Hepatocyte (in vitro differentiated cells): ENCODE measurements at regions not wholly inside any gene's neighbourhood (a gene's known extent, or its start where the extent isn't known, plus 50 kb on each side); places are given as distances from the start of the nearest gene placed in this dataset.

Source experiments
- DNase-seq: peaks from one replicate; pipeline ENCODE4 v3.0.0-alpha.2; 2016; ENCODE audit warnings: low spot score
- H2AFZ ChIP-seq: fragments of 200-600 bp; sonication (generic); 2 replicates; pipeline ENCODE4 v1.6.0; 2016; ENCODE audit warnings: antibody characterized with exemption, mild to moderate bottlenecking
- H3K27ac ChIP-seq: fragments of 200-600 bp; sonication (generic); 2 replicates; pipeline ENCODE4 v1.5.1; 2016; ENCODE audit warnings: mild to moderate bottlenecking
- H3K27me3 ChIP-seq: fragments of 200-600 bp; sonication (generic); 2 replicates; pipeline ENCODE4 v1.6.1; 2016
- H3K36me3 ChIP-seq: fragments of 200-600 bp; sonication (generic); replicated peaks from 2 replicates; pipeline ENCODE4 v1.5.1; 2016; ENCODE audit warnings: low read depth; ENCODE audit not compliant: insufficient read depth
- H3K4me1 ChIP-seq: fragments of 200-600 bp; sonication (generic); 2 replicates; pipeline ENCODE4 v1.5.1; 2016; ENCODE audit warnings: mild to moderate bottlenecking, moderate library complexity; ENCODE audit not compliant: insufficient read depth
- H3K4me2 ChIP-seq: fragments of 200-600 bp; sonication (generic); 2 replicates; pipeline ENCODE4 v1.6.0; 2016
- H3K4me3 ChIP-seq: fragments of 200-600 bp; sonication (generic); 2 replicates; pipeline ENCODE4 v1.5.1; 2016; ENCODE audit warnings: mild to moderate bottlenecking
- H3K79me2 ChIP-seq: fragments of 200-600 bp; sonication (generic); 2 replicates; pipeline ENCODE4 v1.6.0; 2017; ENCODE audit warnings: mild to moderate bottlenecking
- H3K9me2 ChIP-seq: fragments of 200-600 bp; sonication (generic); replicated peaks from 2 replicates; pipeline ENCODE4 v1.6.0; 2017; ENCODE audit warnings: mild to moderate bottlenecking; ENCODE audit not compliant: insufficient read depth
- H3K9me3 ChIP-seq: fragments of 200-600 bp; sonication (generic); 2 replicates; pipeline ENCODE4 v1.5.1; 2016; ENCODE audit warnings: low read depth, mild to moderate bottlenecking
- H4K20me1 ChIP-seq: fragments of 200-600 bp; sonication (generic); 2 replicates; pipeline ENCODE4 v1.6.0; 2016; ENCODE audit warnings: mild to moderate bottlenecking; ENCODE audit not compliant: insufficient read depth, poor library complexity, severe bottlenecking
- CTCF ChIP-seq: fragments of 200-600 bp; sonication (generic); IDR thresholded peaks from 2 replicates; pipeline ENCODE4 v1.5.1; 2016; ENCODE audit warnings: antibody characterized with exemption, mild to moderate bottlenecking; ENCODE audit not compliant: poor library complexity
- EZH2 ChIP-seq: fragments of 200-600 bp; sonication (generic); IDR thresholded peaks from 2 replicates; pipeline ENCODE4 v1.6.1; 2016; ENCODE audit warnings: antibody characterized with exemption, mild to moderate bottlenecking, borderline replicate concordance
- EZH2phosphoT487 ChIP-seq: fragments of 200-600 bp; sonication (generic); IDR thresholded peaks from one replicate; pipeline ENCODE4 v1.6.1; 2018; ENCODE audit warnings: antibody characterized with exemption, mild to moderate bottlenecking, low read depth, moderate library complexity; ENCODE audit not compliant: unreplicated experiment, severe bottlenecking
- WGBS: methylation state at CpG from one replicate; pipeline ENCODE4 v1.1.6; 2016; ENCODE audit warnings: low lambda C conversion rate; ENCODE audit errors: missing lambda C conversion rate; 5-methylcytosine and 5-hydroxymethylcytosine counted together

GRCh38 chr7:85710960-85711359 lies 524.1 kb upstream of the SEMA3D start:
- no peak for DNase-seq
- H3K4me3 ChIP-seq = no peak overlapping the region
- no peaks in the 10 kb centered on the region for H3K4me1 ChIP-seq
- H3K9me3 ChIP-seq = no peaks in the 10 kb centered on the region
- TF ChIP-seq EZH2phosphoT487 (no peak), EZH2 (no peak), CTCF (no peak)
- H3K27ac ChIP-seq = no peak overlapping the region
- WGBS = 69% methylated on average over 2 of the region's 2 CpGs
- H3K79me2 ChIP-seq = no peaks in the 10 kb centered on the region
- no peaks in the 10 kb centered on the region for H3K9me2 ChIP-seq
- H4K20me1 ChIP-seq = no peaks in the 10 kb centered on the region
- H3K4me2 ChIP-seq = no peak overlapping the region
- no peaks in the 10 kb centered on the region for H3K36me3 ChIP-seq
- no peaks in the 10 kb centered on the region for H3K27me3 ChIP-seq
- no peak overlapping the region for H2AFZ ChIP-seq

- 97% methylated on average over 1 of the region's 1 CpG for WGBS
- no peak for TF ChIP-seq EZH2phosphoT487
- TF ChIP-seq EZH2 = no peak
- no peak for TF ChIP-seq CTCF
- no peaks in the 10 kb centered on the region for H3K79me2 ChIP-seq
- H2AFZ ChIP-seq = no peak overlapping the region
- H3K9me2 ChIP-seq = no peaks in the 10 kb centered on the region
- H3K4me2 ChIP-seq = no peak overlapping the region
- no peaks in the 10 kb centered on the region for H3K4me1 ChIP-seq
- H4K20me1 ChIP-seq = no peaks in the 10 kb centered on the region
- H3K9me3 ChIP-seq = no peaks in the 10 kb centered on the region
- H3K36me3 ChIP-seq = no peaks in the 10 kb centered on the region
- no peaks in the 10 kb centered on the region for H3K27me3 ChIP-seq
- H3K4me3 ChIP-seq = no peak overlapping the region
- no peak for DNase-seq
- no peak overlapping the region for H3K27ac ChIP-seq
Measured at GRCh38 chr7:85708221-85708620, 521.4 kb upstream of the SEMA3D start.

- Histone ChIP-seq H3K79me2 (no peaks in the 10 kb centered on the region), H3K27me3 (no peaks in the 10 kb centered on the region), H3K36me3 (no peaks in the 10 kb centered on the region), H3K9me2 (no peaks in the 10 kb centered on the region), H3K9me3 (no peaks in the 10 kb centered on the region), H3K4me3 (no peak overlapping the region), H2AFZ (no peak overlapping the region), H3K4me1 (no peaks in the 10 kb centered on the region), H3K4me2 (no peak overlapping the region), H3K27ac (no peak overlapping the region), H4K20me1 (no peaks in the 10 kb centered on the region)
- 91% methylated on average over 2 of the region's 2 CpGs for WGBS
- DNase-seq = no peak
- TF ChIP-seq EZH2 (no peak), EZH2phosphoT487 (no peak), CTCF (no peak)
Measured at GRCh38 chr7:85705076-85705475, 518.2 kb upstream of the SEMA3D start.
